H1 (cell line): ENCODE measurements at regions not wholly inside any gene's neighbourhood (a gene's known extent, or its start where the extent isn't known, plus 50 kb on each side); places are given as distances from the start of the nearest gene placed in this dataset.

Experiments
- CTCF ChIA-PET: fragments of 300-600 bp; sonication (Branson Sonifier 250); formaldehyde crosslinking; loops from one replicate; lab custom pipeline; 2021; ENCODE audit not compliant: partially characterized antibody; lab: Charles Lee
- POLR2A ChIA-PET: fragments of 300-600 bp; sonication (Branson Sonifier 250); formaldehyde crosslinking; loops from one replicate; lab custom pipeline; 2021; ENCODE audit warnings: inconsistent platforms; ENCODE audit not compliant: partially characterized antibody; lab: Charles Lee
- DNase-seq, 2 experiments: peaks; one replicate each; pipeline versions ENCODE4 v3.0.0 to v3.0.0-alpha.2; 2010 to 2022; ENCODE audit warnings: low spot score in 2 of 2, low read depth in 1 of 2, mixed read lengths in 1 of 2
- FAIRE-seq: peaks from 2 replicates; lab custom pipeline; 2011; peaks lifted over from hg19 to GRCh38; lab: Jason Lieb, UNC
- H2AFZ ChIP-seq: 2 replicates; pipeline ENCODE4 v1.8.1; 2012; ENCODE audit warnings: low read length, inconsistent platforms
- H2AK5ac ChIP-seq: 2 replicates; pipeline ENCODE4 v1.6.1; 2013; ENCODE audit warnings: low read depth, low read length
- H2BK120ac ChIP-seq: replicated peaks from 2 replicates; pipeline ENCODE3; 2013; ENCODE audit warnings: low read depth, low read length, inconsistent platforms
- H2BK12ac ChIP-seq: 2 replicates; pipeline ENCODE4 v1.6.1; 2013; ENCODE audit warnings: low read depth, low read length
- H2BK15ac ChIP-seq: 2 replicates; pipeline ENCODE4 v1.6.1; 2013; ENCODE audit warnings: low read length
- H2BK20ac ChIP-seq: 2 replicates; pipeline ENCODE4 v1.6.1; 2013; ENCODE audit warnings: low read length
- H2BK5ac ChIP-seq: 2 replicates; pipeline ENCODE4 v1.6.1; 2013; ENCODE audit warnings: low read depth, low read length
- H3K14ac ChIP-seq: 2 replicates; pipeline ENCODE4 v1.6.1; 2013; ENCODE audit warnings: inconsistent platforms; ENCODE audit not compliant: insufficient read length
- H3K18ac ChIP-seq: 2 replicates; pipeline ENCODE4 v1.6.1; 2013; ENCODE audit warnings: low read length; ENCODE audit errors: extremely low read depth
- H3K23ac ChIP-seq: 2 replicates; pipeline ENCODE4 v1.6.1; 2013; ENCODE audit warnings: inconsistent platforms; ENCODE audit not compliant: insufficient read length
- H3K23me2 ChIP-seq: 2 replicates; pipeline ENCODE4 v1.6.1; 2013; ENCODE audit warnings: low read depth, low read length
- H3K27ac ChIP-seq: 2 replicates; pipeline ENCODE4 v1.6.1; 2011; ENCODE audit warnings: low read depth, low read length, inconsistent platforms
- H3K27me3 ChIP-seq, 4 experiments: replicated peaks in 1 of 4; 1 replicate in 1 of 4; 2 replicates in 3 of 4; pipeline versions ENCODE4 v1.6.1 to v1.8.1; 2011 to 2013; ENCODE audit warnings: low read length in 3 of 4, mild to moderate bottlenecking in 3 of 4, inconsistent platforms in 2 of 4, mixed read lengths in 2 of 4, moderate library complexity in 1 of 4; ENCODE audit not compliant: control insufficient read depth in 3 of 4, insufficient read depth in 3 of 4; ENCODE audit errors: extremely low read depth in 1 of 4
- H3K36me3 ChIP-seq, 4 experiments: 2 replicates each; pipeline versions ENCODE4 v1.6.1 to v1.8.1; 2011 to 2013; ENCODE audit warnings: mild to moderate bottlenecking in 4 of 4, low read length in 3 of 4, moderate library complexity in 2 of 4, control low read depth in 1 of 4, inconsistent platforms in 1 of 4; ENCODE audit not compliant: insufficient read depth in 4 of 4, control insufficient read depth in 2 of 4
- H3K4ac ChIP-seq: replicated peaks from 2 replicates; pipeline ENCODE3; 2013; ENCODE audit warnings: low read length, low read depth, mixed read lengths, inconsistent platforms; ENCODE audit not compliant: insufficient read length
- H3K4me1 ChIP-seq, 4 experiments: replicated peaks in 1 of 4; 1 replicate in 1 of 4; 2 replicates in 3 of 4; pipeline versions ENCODE4 v1.6.1 to v1.8.1; 2011 to 2013; ENCODE audit warnings: low read length in 3 of 4, inconsistent platforms in 2 of 4, mixed read lengths in 1 of 4; ENCODE audit not compliant: insufficient read depth in 4 of 4, control insufficient read depth in 3 of 4
- H3K4me2 ChIP-seq, 2 experiments: 2 replicates each; pipeline versions ENCODE4 v1.6.1 to v1.8.1; 2011 to 2013; ENCODE audit warnings: low read depth in 2 of 2, low read length in 2 of 2, control low read depth in 1 of 2, inconsistent platforms in 1 of 2, mild to moderate bottlenecking in 1 of 2; ENCODE audit not compliant: insufficient read depth in 1 of 2
- H3K4me3 ChIP-seq, 4 experiments: fragments of 200-600, 300-600 bp in 1 of 4; sonication (generic), shearing (Covaris generic), sonication (Bioruptor Twin) in 1 of 4; 2 replicates each; pipeline versions ENCODE4 v1.5.1 to v1.8.1; 2011 to 2016; ENCODE audit warnings: low read length in 4 of 4, low read depth in 3 of 4, control low read depth in 2 of 4, inconsistent platforms in 2 of 4, mild to moderate bottlenecking in 2 of 4, mixed read lengths in 1 of 4, moderate library complexity in 1 of 4; ENCODE audit not compliant: insufficient read depth in 2 of 4; ENCODE audit errors: extremely low read depth in 1 of 4
- H3K56ac ChIP-seq: replicated peaks from 2 replicates; pipeline ENCODE3; 2013; ENCODE audit warnings: low read depth, mild to moderate bottlenecking, mixed read lengths, low read length, inconsistent platforms; ENCODE audit not compliant: insufficient read length
- H3K79me1 ChIP-seq: 2 replicates; pipeline ENCODE4 v1.6.1; 2013; ENCODE audit warnings: low read depth, low read length, control low read depth
- H3K79me2 ChIP-seq, 2 experiments: 2 replicates each; pipeline versions ENCODE4 v1.6.1 to v1.8.1; 2012 to 2013; ENCODE audit warnings: low read length in 2 of 2, mild to moderate bottlenecking in 2 of 2, inconsistent platforms in 1 of 2; ENCODE audit not compliant: insufficient read depth in 2 of 2, control insufficient read depth in 1 of 2
- H3K9ac ChIP-seq, 4 experiments: replicated peaks in 1 of 4; 1 replicate in 1 of 4; 2 replicates in 3 of 4; pipeline versions ENCODE4 v1.6.1 to v1.8.1; 2011 to 2013; ENCODE audit warnings: low read depth in 3 of 4, low read length in 3 of 4, control low read depth in 2 of 4, mild to moderate bottlenecking in 2 of 4, moderate library complexity in 2 of 4, inconsistent platforms in 1 of 4; ENCODE audit errors: extremely low read depth in 1 of 4
- H3K9me3 ChIP-seq, 2 experiments: 2 replicates each; pipeline versions ENCODE4 v1.6.1 to v1.8.1; 2012 to 2013; ENCODE audit warnings: mild to moderate bottlenecking in 2 of 2, moderate library complexity in 2 of 2, control low read depth in 1 of 2, inconsistent platforms in 1 of 2, low read depth in 1 of 2, low read length in 1 of 2, mixed read lengths in 1 of 2; ENCODE audit not compliant: insufficient read depth in 2 of 2
- H4K20me1 ChIP-seq, 2 experiments: replicated peaks in 1 of 2; 2 replicates each; pipeline versions ENCODE3 to v1.8.1; 2011 to 2013; ENCODE audit warnings: inconsistent platforms in 2 of 2, low read length in 2 of 2, mild to moderate bottlenecking in 1 of 2; ENCODE audit not compliant: insufficient read depth in 2 of 2, control insufficient read depth in 1 of 2
- H4K5ac ChIP-seq: 2 replicates; pipeline ENCODE4 v1.6.1; 2013; ENCODE audit warnings: low read length, low read depth, mixed read lengths, inconsistent platforms; ENCODE audit not compliant: insufficient read length
- H4K8ac ChIP-seq: 2 replicates; pipeline ENCODE4 v1.8.0; 2013; ENCODE audit warnings: mild to moderate bottlenecking, moderate library complexity, low read length, inconsistent platforms; ENCODE audit not compliant: insufficient read depth; ENCODE audit errors: extremely low read depth
- H4K91ac ChIP-seq: replicated peaks from 2 replicates; pipeline ENCODE3; 2013; ENCODE audit warnings: low read length, mixed read lengths, inconsistent platforms; ENCODE audit not compliant: insufficient read length
- CHD2 ChIP-seq: IDR thresholded peaks from 2 replicates; pipeline ENCODE4 v1.6.1; 2012; ENCODE audit warnings: low read length, improper control_type of control experiment
- CTCF ChIP-seq, 3 experiments: IDR thresholded peaks; 1 replicate in 2 of 3; 2 replicates in 1 of 3; pipeline versions ENCODE4 v1.5.1 to v1.6.1; 2011; ENCODE audit warnings: low read length in 3 of 3, mild to moderate bottlenecking in 3 of 3, inconsistent platforms in 2 of 3, low read depth in 1 of 3, moderate library complexity in 1 of 3; ENCODE audit not compliant: insufficient read depth in 1 of 3; ENCODE audit errors: control extremely low read depth in 1 of 3
- HDAC2 ChIP-seq, 2 experiments: fragments of 300-600 bp in 1 of 2; sonication (generic) in 1 of 2; IDR thresholded peaks; 2 replicates each; pipeline ENCODE4 v1.6.1; 2011 to 2012; ENCODE audit warnings: low read depth in 2 of 2, low read length in 2 of 2, mild to moderate bottlenecking in 2 of 2, moderate library complexity in 2 of 2, borderline replicate concordance in 1 of 2, inconsistent platforms in 1 of 2
- MAX ChIP-seq: IDR thresholded peaks from 2 replicates; pipeline ENCODE4 v1.6.1; 2012; ENCODE audit warnings: inconsistent platforms
- PHF8 ChIP-seq: fragments of 200-600 bp; sonication (generic); conservative IDR thresholded peaks from 2 replicates; pipeline ENCODE4 v1.7.1; 2012; ENCODE audit warnings: low read depth, mild to moderate bottlenecking, inconsistent platforms, low read length, moderate library complexity
- POLR2AphosphoS5 ChIP-seq: IDR thresholded peaks from 2 replicates; pipeline ENCODE4 v1.6.1; 2011; ENCODE audit warnings: low read depth, low read length
- RAD21 ChIP-seq, 2 experiments: IDR thresholded peaks in 1 of 2; conservative IDR thresholded peaks in 1 of 2; 2 replicates each; pipeline ENCODE4 v1.6.1; 2011; ENCODE audit warnings: low read depth in 2 of 2, low read length in 2 of 2, improper control_type of control experiment in 1 of 2, inconsistent platforms in 1 of 2, mild to moderate bottlenecking in 1 of 2, moderate library complexity in 1 of 2
- SUZ12 ChIP-seq: fragments of 200-600 bp; sonication (generic); IDR thresholded peaks from 2 replicates; pipeline ENCODE4 v1.6.1; 2012; ENCODE audit warnings: mild to moderate bottlenecking, inconsistent platforms, low read length, moderate library complexity, mixed read lengths
- TAF7 ChIP-seq: optimal IDR thresholded peaks from 2 replicates; pipeline ENCODE3; 2011; ENCODE audit warnings: low read depth, mild to moderate bottlenecking, inconsistent platforms, low read length, moderate library complexity, borderline replicate concordance
- TEAD4 ChIP-seq: IDR thresholded peaks from 2 replicates; pipeline ENCODE4 v1.6.1; 2012; ENCODE audit warnings: low read depth, low read length, inconsistent platforms, mixed read lengths
- WGBS, 2 experiments: shearing (Covaris generic) in 1 of 2; methylation state at CpG; one replicate each; pipeline versions ENCODE4 v1.1.6 to v1.1.7; 2013 to 2015; ENCODE audit warnings: low lambda C conversion rate in 2 of 2, mixed read lengths in 2 of 2, inconsistent platforms in 1 of 2, low coverage in 1 of 2, missing lambda C conversion rate in 1 of 2; ENCODE audit not compliant: insufficient replicate concordance in 2 of 2, insufficient coverage in 1 of 2, insufficient read length in 1 of 2; ENCODE audit errors: extremely low coverage in 1 of 2, missing lambda C conversion rate in 1 of 2; 5-methylcytosine and 5-hydroxymethylcytosine counted together

- WGBS, 2 experiments = 84% methylated on average over 3 of the region's 3 CpGs; no CpG with 5 or more reads in 1 of the 2 experiments
- CTCF ChIA-PET = interaction anchor here (0.8 to 3.3 kb wide), 2 partner anchors 11 to 16 kb away, joined by 3 to 18 read pairs; no protein-coding TSS in a partner anchor
- TF ChIP-seq SUZ12 = no peak
- no peak for TF ChIP-seq CHD2
- no peak for TF ChIP-seq RAD21 (IDR thresholded peaks at IDR 0.05 in 1 of 2, conservative IDR thresholded peaks at IDR 0.05 in 1 of 2; ENCODE audit: low read depth in 2 of 2, low read length in 2 of 2)
- no peak for TF ChIP-seq CTCF (IDR thresholded peaks at IDR 0.05; ENCODE audit: control extremely low read depth in 1 of 3, insufficient read depth in 1 of 3, low read depth in 1 of 3, low read length in 3 of 3)
- no peak for TF ChIP-seq TAF7
- TF ChIP-seq TEAD4 = no peak
- no peak for TF ChIP-seq HDAC2 (IDR thresholded peaks at IDR 0.05; ENCODE audit: borderline replicate concordance in 1 of 2, low read depth in 2 of 2, low read length in 2 of 2)
- TF ChIP-seq POLR2AphosphoS5 = no peak
- no peak for TF ChIP-seq PHF8
- TF ChIP-seq MAX = no peak
Measured at GRCh38 chr7:123351027-123351426, 151.3 kb upstream of the SLC13A1 start.

More at GRCh38 chr7:123351027-123351426, 151.3 kb upstream of the SLC13A1 start:
- Histone ChIP-seq H2AK5ac (no peak overlapping the region), H2BK12ac (no peak overlapping the region), H3K36me3 (no peaks in the 10 kb centered on the region), H3K27me3 (peaks cover 0 to 1% (median 0%) of the 10 kb centered on the region in 4 experiments; a peak in 1 of 7 replicates), H3K18ac (no peak overlapping the region), H2BK20ac (no peak overlapping the region), H3K23ac (no peak overlapping the region), H4K5ac (no peak overlapping the region), H2BK120ac (no peak overlapping the region), H3K4ac (no peak overlapping the region), H3K9ac (no peak overlapping the region), H2BK15ac (no peak overlapping the region), H4K20me1 (no peaks in the 10 kb centered on the region), H2BK5ac (no peak overlapping the region), H3K4me2 (no peak overlapping the region), H4K91ac (no peak overlapping the region), H3K4me1 (peaks cover 0 to 5% (median 0%) of the 10 kb centered on the region in 4 experiments; a peak in 1 of 7 replicates), H3K14ac (no peak overlapping the region), H3K79me1 (no peaks in the 10 kb centered on the region), H3K4me3 (no peak overlapping the region), H2AFZ (no peak overlapping the region; the same call in 1 of the 2 replicates), H3K9me3 (no peaks in the 10 kb centered on the region), H3K56ac (no peak overlapping the region), H3K27ac (no peak overlapping the region), H4K8ac (no peak overlapping the region), H3K23me2 (no peaks in the 10 kb centered on the region), H3K79me2 (no peaks in the 10 kb centered on the region)
- FAIRE-seq = no peak
- DNase-seq = no peak
- POLR2A ChIA-PET = no interaction called here
